ELR (cell line): ENCODE measurements at regions not wholly inside any gene's neighbourhood (a gene's known extent, or its start where the extent isn't known, plus 50 kb on each side); places are given as distances from the start of the nearest gene placed in this dataset.
A peak's percentile ranks its signal among the peaks of the same experiment; 100 is the strongest.
"Not testable (repeated sequence)": the region's sequence is repeated elsewhere in the genome, so short reads cannot be mapped to it uniquely, and the experiment has no call there.

Experiments used
- DNase-seq: peaks from one replicate; pipeline ENCODE4 v3.0.0-alpha.2; 2015; ENCODE audit warnings: low read depth

- no peak for DNase-seq
Observed at GRCh38 chr13:70994191-70994590, 872.8 kb downstream of the DACH1 start.

- no peak for DNase-seq
Observed at GRCh38 chr13:70987043-70987442, 878.8 kb upstream of the KLHL1 start.

- DNase-seq = no peak
Observed at GRCh38 chr13:70985371-70985770, 877.1 kb upstream of the KLHL1 start.

- not testable (repeated sequence) for DNase-seq
Observed at GRCh38 chr13:70981219-70981618, 873.0 kb upstream of the KLHL1 start.

GRCh38 chr13:70969321-70969720, 861.1 kb upstream of the KLHL1 start:
- no peak for DNase-seq

GRCh38 chr13:70967564-70967963, 859.3 kb upstream of the KLHL1 start:
- no peak for DNase-seq

GRCh38 chr13:70964874-70965273, 856.6 kb upstream of the KLHL1 start:
- no peak for DNase-seq

- DNase-seq = peak; percentile 19
Observed at GRCh38 chr13:70964124-70964523, 855.9 kb upstream of the KLHL1 start.

GRCh38 chr13:70960841-70961443, 852.7 kb upstream of the KLHL1 start:
- peak; percentile 54 for DNase-seq

GRCh38 chr13:70959035-70959775, 851.0 kb upstream of the KLHL1 start:
- DNase-seq = no peak

GRCh38 chr13:70955887-70956286, 847.6 kb upstream of the KLHL1 start:
- no peak for DNase-seq

GRCh38 chr13:70950664-70951063, 842.4 kb upstream of the KLHL1 start:
- no peak for DNase-seq

GRCh38 chr13:70945506-70945905, 837.3 kb upstream of the KLHL1 start:
- no peak for DNase-seq

GRCh38 chr13:70941454-70941853, 833.2 kb upstream of the KLHL1 start:
- no peak for DNase-seq

- DNase-seq = no peak
Observed at GRCh38 chr13:70938462-70938861, 830.2 kb upstream of the KLHL1 start.

- DNase-seq = no peak
Observed at GRCh38 chr13:70932511-70932910, 824.3 kb upstream of the KLHL1 start.

- no peak for DNase-seq
Observed at GRCh38 chr13:70923863-70924752, 815.9 kb upstream of the KLHL1 start.

GRCh38 chr13:70911286-70911685, 803.0 kb upstream of the KLHL1 start:
- no peak for DNase-seq

GRCh38 chr13:70908795-70909194, 800.5 kb upstream of the KLHL1 start:
- no peak for DNase-seq

GRCh38 chr13:70905035-70905434, 796.8 kb upstream of the KLHL1 start:
- no peak for DNase-seq

GRCh38 chr13:70896136-70896535, 787.9 kb upstream of the KLHL1 start:
- no peak for DNase-seq

GRCh38 chr13:70895599-70895998, 787.3 kb upstream of the KLHL1 start:
- DNase-seq = no peak

- DNase-seq = no peak
Observed at GRCh38 chr13:70894258-70894657, 786.0 kb upstream of the KLHL1 start.
